GM19025 (cell line): ENCODE measurements at regions not wholly inside any gene's neighbourhood (a gene's known extent, or its start where the extent isn't known, plus 50 kb on each side); places are given as distances from the start of the nearest gene placed in this dataset.
"Not testable (repeated sequence)": the region's sequence is repeated elsewhere in the genome, so short reads cannot be mapped to it uniquely, and the experiment has no call there.

Experiments used
- ATAC-seq: cut with Tn5 transposase; IDR thresholded peaks from one replicate; pipeline ENCODE4 v1.9.1; 2021; ENCODE audit warnings: mild to moderate bottlenecking, low read depth, moderate library complexity; ENCODE audit not compliant: unreplicated experiment

GRCh38 chr10:123221418-123221817, 67.2 kb downstream of the BUB3 start:
- no peak for ATAC-seq

GRCh38 chr10:123222832-123223231, 68.6 kb downstream of the BUB3 start:
- ATAC-seq = no peak

DNA sequence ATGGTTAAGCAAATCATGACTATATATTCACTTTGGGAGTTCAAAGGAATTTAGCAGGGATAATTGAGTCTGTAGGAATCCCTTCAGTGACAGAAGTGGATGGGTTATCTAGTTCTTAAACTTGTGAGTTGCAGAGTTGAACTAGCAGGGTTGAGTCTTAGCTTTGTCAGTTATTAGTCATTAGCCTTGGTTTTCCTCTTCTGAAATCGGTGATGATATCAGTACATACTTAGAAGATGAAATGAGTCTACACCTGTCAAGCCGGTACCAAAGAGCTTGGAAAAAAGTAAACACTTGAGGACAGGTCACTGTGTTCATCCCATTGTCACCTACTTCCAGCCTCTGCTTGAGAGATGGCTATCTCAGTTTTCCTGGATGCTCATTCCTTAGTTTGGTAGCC, 73.5 kb downstream of the BUB3 start:
- no peak for ATAC-seq

DNA sequence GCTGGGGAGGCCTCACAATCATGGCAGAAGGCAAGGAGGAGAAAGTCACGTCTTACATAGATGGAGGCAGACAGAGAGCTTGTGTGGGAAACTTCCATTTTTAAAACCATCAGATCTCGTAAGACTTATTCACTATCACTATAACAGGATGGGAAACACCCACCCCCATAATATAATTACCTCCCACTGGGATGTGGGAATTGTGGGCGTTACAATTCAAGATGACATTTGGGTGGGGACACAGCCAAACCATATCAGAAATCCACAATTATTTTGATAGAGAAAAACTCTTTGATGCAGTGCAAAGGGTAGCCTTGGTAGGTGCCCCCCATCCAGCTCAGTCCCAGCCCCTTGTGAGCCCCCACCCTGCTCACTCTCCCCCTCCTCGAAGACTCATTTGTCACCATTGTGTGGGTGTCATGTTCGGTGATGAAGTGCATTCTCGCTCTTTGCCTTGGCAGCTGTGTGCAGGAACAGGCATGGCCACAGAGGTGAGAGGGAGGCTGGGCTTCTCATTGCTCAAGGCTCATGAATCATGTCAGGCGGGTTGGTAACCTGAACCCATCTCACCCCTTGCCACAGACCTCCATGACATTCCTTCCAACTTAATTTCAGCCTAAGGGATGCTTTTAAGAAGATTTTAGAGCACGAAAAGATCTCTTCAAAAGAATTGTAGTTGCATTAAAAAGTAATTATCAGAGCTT, 75.9 kb downstream of the BUB3 start:
- no peak for ATAC-seq

GRCh38 chr10:123232879-123233278, 78.7 kb downstream of the BUB3 start:
- ATAC-seq = not testable (repeated sequence)

DNA sequence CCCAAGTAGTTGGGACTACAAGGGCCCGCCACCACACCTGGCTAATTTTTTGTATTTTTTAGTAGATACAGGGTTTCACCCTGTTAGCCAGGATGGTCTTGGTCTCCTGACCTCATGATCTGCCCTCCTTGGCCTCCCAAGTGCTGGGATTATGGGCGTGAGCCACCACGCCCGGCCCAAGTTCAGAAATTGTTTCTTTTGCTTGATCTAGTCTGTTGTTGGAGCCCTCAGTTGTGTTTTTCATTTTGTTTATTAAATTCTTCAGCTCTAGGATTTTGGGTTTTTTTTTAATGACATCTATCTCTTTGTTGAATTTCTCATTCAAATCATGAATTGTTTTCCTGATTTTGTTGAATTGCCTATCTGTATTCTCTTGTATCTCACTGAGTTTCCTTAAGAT, 80.8 kb downstream of the BUB3 start:
- not testable (repeated sequence) for ATAC-seq

GRCh38 chr10:123236126-123236525, 81.9 kb downstream of the BUB3 start:
- no peak for ATAC-seq

DNA sequence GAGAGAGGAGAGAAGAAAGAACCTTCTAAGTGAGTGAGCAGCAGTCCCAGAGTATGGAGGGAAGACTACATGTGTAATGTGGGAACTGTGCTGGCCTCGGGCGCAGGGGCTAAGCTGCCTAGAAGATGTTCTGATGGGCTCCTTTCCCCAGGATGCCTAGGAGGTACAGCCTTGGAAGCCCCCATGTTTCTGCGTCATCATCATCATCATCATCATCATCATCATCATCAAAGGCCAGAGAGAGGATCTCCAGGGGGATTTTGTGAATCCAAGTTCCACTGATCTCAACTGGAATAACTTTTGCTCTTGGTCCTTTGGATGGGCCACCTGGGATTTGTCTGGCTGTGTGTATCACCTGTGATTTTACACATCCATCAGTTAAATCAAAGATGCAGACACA, 86.0 kb downstream of the BUB3 start:
- ATAC-seq = no peak

GRCh38 chr10:123240776-123241175, 86.6 kb downstream of the BUB3 start:
- no peak for ATAC-seq

- no peak for ATAC-seq
These were observed 87.4 kb downstream of the BUB3 start for GRCh38 chr10:123241391-123242141.

- no peak for ATAC-seq
These were observed 90.5 kb downstream of the BUB3 start for GRCh38 chr10:123244747-123245146.

GRCh38 chr10:123245264-123245663, 91.1 kb downstream of the BUB3 start:
- no peak for ATAC-seq

GRCh38 chr10:123249894-123250293, 95.7 kb downstream of the BUB3 start:
- no peak for ATAC-seq

DNA sequence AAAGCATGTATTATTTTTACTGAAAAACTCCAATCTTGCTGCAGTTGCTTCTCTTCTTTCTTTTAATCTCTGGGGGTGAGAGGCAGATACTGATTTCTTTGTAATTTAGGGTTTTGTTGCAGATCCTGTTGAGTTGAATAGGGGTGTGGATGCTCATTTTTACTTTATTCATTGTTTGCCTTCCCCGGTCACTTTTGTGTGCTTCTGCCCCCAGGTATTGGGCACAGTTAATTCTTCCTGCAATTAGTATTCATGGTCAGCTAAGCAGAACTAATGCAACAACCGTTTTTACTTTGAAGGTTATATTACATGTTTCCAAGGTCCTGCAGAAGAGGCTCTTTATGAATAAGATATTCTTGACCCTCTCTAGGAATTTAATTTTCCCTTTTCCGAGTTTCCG, 96.4 kb downstream of the BUB3 start:
- no peak for ATAC-seq

- no peak for ATAC-seq
These were observed 98.6 kb downstream of the BUB3 start for GRCh38 chr10:123252779-123253178.

DNA sequence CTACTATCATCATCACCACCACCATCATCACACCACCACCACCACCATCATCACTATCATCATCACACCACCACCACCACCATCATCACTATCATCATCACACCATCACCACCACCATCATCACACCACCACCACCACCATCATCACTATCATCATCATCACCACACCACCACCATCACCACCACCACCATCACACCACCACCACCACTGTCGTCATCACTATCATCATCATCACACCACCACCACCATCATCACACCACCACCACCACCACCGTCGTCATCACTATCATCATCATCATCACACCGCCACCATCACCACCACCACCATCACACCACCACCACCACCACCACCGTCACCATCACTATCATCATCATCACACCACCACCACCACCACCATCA, 100.1 kb downstream of the BUB3 start:
- not testable (repeated sequence) for ATAC-seq

- ATAC-seq = no peak
These were observed 103.8 kb downstream of the BUB3 start for GRCh38 chr10:123257904-123258456.

GRCh38 chr10:123259081-123259480, 104.9 kb downstream of the BUB3 start:
- ATAC-seq = no peak

DNA sequence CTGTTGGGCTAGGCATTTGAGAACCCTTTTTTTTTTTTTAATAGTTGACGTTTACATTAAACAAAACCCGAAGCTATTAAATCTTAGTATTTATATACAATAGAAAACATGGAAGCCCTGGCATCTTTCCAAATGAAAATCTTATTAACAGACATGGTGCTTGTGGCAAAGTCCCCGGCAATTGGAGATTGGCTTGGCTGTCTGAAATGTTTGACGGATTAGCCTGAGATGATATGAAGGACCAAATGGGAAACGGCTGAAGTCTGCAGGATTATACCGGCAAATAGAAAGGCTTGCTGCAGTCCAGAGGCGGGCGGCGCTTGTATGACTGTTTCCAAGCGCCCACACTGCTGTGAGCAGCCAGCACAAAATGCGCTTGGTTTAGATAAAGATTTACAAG, 105.6 kb downstream of the BUB3 start:
- no peak for ATAC-seq

DNA sequence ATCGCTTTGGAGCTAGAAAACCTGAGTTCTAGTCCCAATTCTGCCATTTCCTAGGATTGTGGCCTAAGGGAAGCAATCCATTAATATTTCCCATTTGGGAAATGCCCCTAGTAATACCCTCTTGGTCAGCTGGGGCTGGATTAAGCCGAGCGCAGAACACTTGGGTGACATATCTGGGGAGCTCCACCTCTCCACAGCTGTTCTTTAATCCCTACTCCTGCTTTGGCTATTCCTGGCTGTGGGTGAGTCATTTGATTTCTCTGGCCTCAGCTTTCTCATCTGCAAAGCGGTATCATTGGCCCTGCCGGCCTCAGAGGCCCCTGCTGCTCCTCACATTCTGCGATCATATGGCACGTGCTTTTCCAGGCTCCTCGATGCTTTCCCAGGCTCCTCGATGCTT, 108.3 kb downstream of the BUB3 start:
- ATAC-seq = no peak

DNA sequence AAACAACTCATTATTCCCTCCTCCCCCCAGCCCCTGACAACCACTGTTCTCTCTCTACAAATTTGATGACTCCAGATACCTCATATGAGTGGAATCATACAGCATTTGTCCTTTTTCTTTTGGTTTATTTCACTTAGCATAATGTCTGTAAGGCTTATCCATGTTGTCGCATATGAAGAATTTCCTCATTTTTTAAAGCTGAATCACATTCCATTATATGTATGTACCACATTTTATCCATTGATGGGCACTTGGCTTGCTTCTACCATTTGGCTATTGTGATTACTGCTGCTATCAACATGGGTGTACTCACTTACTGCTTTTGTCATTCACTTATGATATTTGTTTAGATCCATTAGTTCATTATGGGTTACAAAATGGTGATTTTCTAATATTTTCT, 112.8 kb downstream of the BUB3 start:
- no peak for ATAC-seq

- ATAC-seq = no peak
These were observed 114.9 kb downstream of the BUB3 start for GRCh38 chr10:123269017-123269552.
